Stomach (tissue), 8 donors: ENCODE measurements at regions not wholly inside any gene's neighbourhood (a gene's known extent, or its start where the extent isn't known, plus 50 kb on each side); places are given as distances from the start of the nearest gene placed in this dataset.

Experiments used
- DNase-seq, 2 donors: peaks; one replicate each; pipeline versions ENCODE4 v3.0.0 to v3.0.0-alpha.2; 2013 to 2019
- H3K27ac ChIP-seq, 5 donors: fragments of 200-600 bp in 4 of 5; sonication (generic) in 4 of 5; one replicate each; pipeline ENCODE4 v1.5.1; 2013 to 2019; ENCODE audit warnings: mild to moderate bottlenecking in 1 of 5, moderate library complexity in 1 of 5
- H3K27me3 ChIP-seq, 3 donors: fragments of 200-600 bp; sonication (generic); one replicate each; pipeline ENCODE4 v1.5.1; 2017 to 2019; ENCODE audit warnings: mixed run types in 1 of 3
- H3K36me3 ChIP-seq, 4 donors: fragments of 200-600 bp; sonication (generic); 1 replicate in 3 of 4; 2 replicates in 1 of 4; pipeline ENCODE4 v1.5.1; 2016 to 2019
- H3K4me1 ChIP-seq, 4 donors: fragments of 200-600 bp; sonication (generic); one replicate each; pipeline ENCODE4 v1.5.1; 2016 to 2019
- H3K4me3 ChIP-seq, 4 donors: fragments of 200-600 bp; sonication (generic) in 3 of 4; one replicate each; pipeline ENCODE4 v1.5.1; 2016 to 2019; ENCODE audit warnings: mild to moderate bottlenecking in 1 of 4
- H3K9me3 ChIP-seq, 4 donors: fragments of 200-600 bp; sonication (generic); one replicate each; pipeline ENCODE4 v1.5.1; 2016 to 2019
- CTCF ChIP-seq, 7 experiments: fragments of 450-650 bp in 4 of 7; fragments of 200-600 bp in 3 of 7; sonication (generic) in 3 of 7; IDR thresholded peaks; one replicate each; pipeline ENCODE4 v1.5.1; 2016 to 2019; ENCODE audit warnings: antibody characterized with exemption in 7 of 7, control low read depth in 2 of 7, mild to moderate bottlenecking in 1 of 7
- EP300 ChIP-seq: sonication (generic); formaldehyde crosslinking; IDR thresholded peaks from one replicate; pipeline ENCODE4 v1.6.1; 2017; ENCODE audit warnings: antibody characterized with exemption
- POLR2A ChIP-seq, 4 donors: fragments of 450-650 bp; IDR thresholded peaks; one replicate each; pipeline ENCODE4 v1.6.1; 2016; ENCODE audit warnings: antibody characterized with exemption in 4 of 4, control low read depth in 2 of 4, mild to moderate bottlenecking in 1 of 4, moderate library complexity in 1 of 4
- POLR2AphosphoS5 ChIP-seq, 3 donors: sonication (generic); formaldehyde crosslinking; IDR thresholded peaks; one replicate each; pipeline ENCODE4 v1.6.1; 2016; ENCODE audit warnings: antibody characterized with exemption in 3 of 3
- WGBS, 5 donors: extraction: QIAGEN DNeasy Blood & Tissue Kit in 3 of 5; methylation state at CpG; one replicate each; pipeline versions ENCODE4 v1.1.5 to v1.1.7; 2013 to 2018; 5-methylcytosine and 5-hydroxymethylcytosine counted together
- intact Hi-C: fragments of 100-400 bp; cut with DNase I; formaldehyde crosslinking; loops from one replicate; pipeline ENCODE4 v1.15.1; 2023; ENCODE audit warnings: low total_unique reads
- donor health status: healthy with polysubstance abuse.
- donor health status: Bipolar disorder and iron deficiency.
- donor health status: healthy.

GRCh38 chr3:187804745-187805121 lies 59.5 kb upstream of the BCL6 start:
- 83 to 94% (median 87%) methylated on average over 7 of the region's 7 CpGs for WGBS, 5 donors
- H3K36me3 ChIP-seq = no peaks in the 10 kb centered on the region
- no peak for TF ChIP-seq EP300
- TF ChIP-seq POLR2A (IDR thresholded peaks at IDR 0.05) = no peak
- TF ChIP-seq CTCF (IDR thresholded peaks at IDR 0.05) = no peak
- no peak for DNase-seq
- peaks cover 0 to 23% (median 14%) of the 10 kb centered on the region in 4 donors for H3K4me1 ChIP-seq
- no peak overlapping the region for H3K4me3 ChIP-seq
- H3K27me3 ChIP-seq = no peaks in the 10 kb centered on the region
- H3K9me3 ChIP-seq = no peaks in the 10 kb centered on the region
- intact Hi-C loops = no loop called here
- H3K27ac ChIP-seq = no peak overlapping the region

GRCh38 chr3:187805774-187806173 lies 60.5 kb upstream of the BCL6 start:
- WGBS, 5 donors = 83 to 96% (median 93%) methylated on average over 5 of the region's 5 CpGs
- H3K36me3 ChIP-seq = no peaks in the 10 kb centered on the region
- no peak overlapping the region for H3K27ac ChIP-seq
- TF ChIP-seq EP300 (no peak), POLR2AphosphoS5 (IDR thresholded peaks at IDR 0.05) (no peak), CTCF (IDR thresholded peaks at IDR 0.05) (no peak), POLR2A (IDR thresholded peaks at IDR 0.05) (no peak)
- peaks cover 0 to 27% (median 11%) of the 10 kb centered on the region in 4 donors for H3K4me1 ChIP-seq
- no peak overlapping the region for H3K4me3 ChIP-seq
- H3K27me3 ChIP-seq = no peaks in the 10 kb centered on the region
- intact Hi-C loops = no loop called here
- H3K9me3 ChIP-seq = no peaks in the 10 kb centered on the region
- no peak for DNase-seq

- Histone ChIP-seq H3K27ac (peak overlapping the region in 1 of 5 donors; percentile 70), H3K27me3 (no peaks in the 10 kb centered on the region), H3K4me3 (no peak overlapping the region), H3K4me1 (peaks cover 0 to 27% (median 14%) of the 10 kb centered on the region in 4 donors), H3K36me3 (no peaks in the 10 kb centered on the region), H3K9me3 (no peaks in the 10 kb centered on the region)
- TF ChIP-seq EP300 = no peak
- TF ChIP-seq POLR2AphosphoS5 (IDR thresholded peaks at IDR 0.05) = no peak
- TF ChIP-seq CTCF (IDR thresholded peaks at IDR 0.05) = no peak
- TF ChIP-seq POLR2A (IDR thresholded peaks at IDR 0.05) = no peak
- WGBS, 5 donors = 80 to 86% (median 84%) methylated on average over 3 of the region's 3 CpGs
- DNase-seq = no peak
- intact Hi-C loops = no loop called here
Observed at GRCh38 chr3:187807086-187807862, 62.0 kb upstream of the BCL6 start.

GRCh38 chr3:187808527-187808895 lies 63.2 kb upstream of the BCL6 start:
- Histone ChIP-seq H3K9me3 (no peaks in the 10 kb centered on the region), H3K27me3 (no peaks in the 10 kb centered on the region), H3K4me3 (no peak overlapping the region), H3K27ac (peak overlapping the region in 4 of 5 donors; percentile 19 to 73 (median 49)), H3K36me3 (no peaks in the 10 kb centered on the region), H3K4me1 (peaks cover 0 to 27% (median 14%) of the 10 kb centered on the region in 4 donors)
- WGBS, 5 donors = 29 to 52% (median 40%) methylated on average over 2 to 3 of the region's 3 CpGs
- no peak for DNase-seq
- intact Hi-C loops = no loop called here
- no peak for TF ChIP-seq EP300
- TF ChIP-seq POLR2A (IDR thresholded peaks at IDR 0.05) = no peak
- TF ChIP-seq CTCF (IDR thresholded peaks at IDR 0.05) = no peak
- no peak for TF ChIP-seq POLR2AphosphoS5 (IDR thresholded peaks at IDR 0.05)
